PC-3 (cell line): ENCODE measurements at regions not wholly inside any gene's neighbourhood (a gene's known extent, or its start where the extent isn't known, plus 50 kb on each side); places are given as distances from the start of the nearest gene placed in this dataset.

ENCODE experiments used
- ATAC-seq: fragments of 200-7000 bp; cut with Tn5 transposase; 2 replicates; pipeline ENCODE4 v1.9.1; 2020; ENCODE audit warnings: mild to moderate bottlenecking, moderate library complexity
- BruUV-seq: library from RNA; stranded (reverse); fragments of 400-500 nt; replicated peaks from 2 replicates; lab custom pipeline; 2021; lab: Mats Ljungman, UMichigan
- CTCF ChIA-PET: fragments of 300-600 bp; sonication (Branson Sonifier 250); formaldehyde crosslinking; loops from one replicate; lab custom pipeline; 2022; ENCODE audit warnings: antibody characterized with exemption; lab: Charles Lee
- POLR2A ChIA-PET: fragments of 300-600 bp; sonication (Branson Sonifier 250); formaldehyde crosslinking; loops from one replicate; lab custom pipeline; 2022; ENCODE audit warnings: antibody characterized with exemption; ENCODE audit not compliant: unreplicated experiment; lab: Charles Lee
- DNase-seq: peaks from one replicate; pipeline ENCODE4 v3.0.0-alpha.2; 2015
- H2AFZ ChIP-seq: fragments of 300-600 bp; sonication (generic); 2 replicates; pipeline ENCODE4 v1.6.0; 2016; ENCODE audit warnings: antibody characterized with exemption, low read length
- H3F3A ChIP-seq: fragments of 300-600 bp; sonication (generic); one replicate; pipeline ENCODE4 v1.6.0; 2017; ENCODE audit warnings: antibody characterized with exemption, low read length, control low read depth, mild to moderate bottlenecking; ENCODE audit not compliant: unreplicated experiment
- H3K27ac ChIP-seq: fragments of 300-600 bp; sonication (generic); 2 replicates; pipeline ENCODE4 v1.5.1; 2016; ENCODE audit warnings: mild to moderate bottlenecking, low read length
- H3K27me3 ChIP-seq: fragments of 300-600 bp; sonication (generic); 2 replicates; pipeline ENCODE4 v1.6.1; 2016; ENCODE audit warnings: low read length, mixed read lengths
- H3K36me3 ChIP-seq: fragments of 300-600 bp; sonication (generic); 2 replicates; pipeline ENCODE4 v1.6.1; 2016; ENCODE audit warnings: low read depth, mixed run types, low read length, mixed read lengths
- H3K4me1 ChIP-seq: fragments of 300-600 bp; sonication (generic); 2 replicates; pipeline ENCODE4 v1.5.1; 2016; ENCODE audit warnings: low read length; ENCODE audit not compliant: insufficient read depth
- H3K4me2 ChIP-seq: fragments of 300-600 bp; sonication (generic); 2 replicates; pipeline ENCODE4 v1.6.0; 2016; ENCODE audit warnings: low read length
- H3K4me3 ChIP-seq: fragments of 300-600 bp; sonication (generic); 2 replicates; pipeline ENCODE4 v1.5.1; 2016; ENCODE audit warnings: mild to moderate bottlenecking, low read length, mixed read lengths
- H3K79me2 ChIP-seq: fragments of 300-600 bp; sonication (generic); 2 replicates; pipeline ENCODE4 v1.6.1; 2017; ENCODE audit warnings: low read length, mixed read lengths
- H3K9ac ChIP-seq: fragments of 300-600 bp; sonication (generic); 2 replicates; pipeline ENCODE4 v1.6.0; 2016; ENCODE audit warnings: mild to moderate bottlenecking, low read length
- H3K9me2 ChIP-seq: fragments of 300-600 bp; sonication (generic); replicated peaks from 2 replicates; pipeline ENCODE4 v1.6.1; 2016; ENCODE audit warnings: mixed run types, low read length, mixed read lengths
- H3K9me3 ChIP-seq: fragments of 300-600 bp; sonication (generic); 2 replicates; pipeline ENCODE4 v1.6.1; 2016; ENCODE audit warnings: low read length, mixed read lengths
- H4K20me1 ChIP-seq: fragments of 300-600 bp; sonication (generic); 2 replicates; pipeline ENCODE4 v1.6.1; 2016; ENCODE audit warnings: low read length, mixed read lengths
- CTCF ChIP-seq: fragments of 300-600 bp; sonication (generic); conservative IDR thresholded peaks from 2 replicates; pipeline ENCODE4 v1.5.1; 2017; ENCODE audit warnings: antibody characterized with exemption, low read depth, mild to moderate bottlenecking, low read length
- EZH2 ChIP-seq: fragments of 300-600 bp; sonication (generic); IDR thresholded peaks from one replicate; pipeline ENCODE4 v1.6.1; 2017; ENCODE audit warnings: antibody characterized with exemption, mild to moderate bottlenecking, low read length; ENCODE audit not compliant: unreplicated experiment
- EZH2phosphoT487 ChIP-seq: fragments of 300-600 bp; sonication (generic); IDR thresholded peaks from 2 replicates; pipeline ENCODE4 v1.6.1; 2018; ENCODE audit warnings: mild to moderate bottlenecking, antibody characterized with exemption, low read length, borderline replicate concordance
- intact Hi-C: fragments of 100-400 bp; cut with micrococcal nuclease; formaldehyde crosslinking; loops from 2 replicates; pipeline ENCODE4 v1.9.0; 2023

GRCh38 chr4:155038459-155038858 lies 170.0 kb upstream of the NPY2R start:
- no TSS peak for BruUV-seq
- TF ChIP-seq EZH2phosphoT487 = no peak
- no peak for TF ChIP-seq CTCF
- TF ChIP-seq EZH2 = no peak
- Histone ChIP-seq H3K27ac (no peak overlapping the region), H2AFZ (no peak overlapping the region), H3F3A (no peaks in the 10 kb centered on the region), H3K9ac (no peak overlapping the region), H3K9me3 (no peaks in the 10 kb centered on the region), H3K36me3 (no peaks in the 10 kb centered on the region), H3K79me2 (no peaks in the 10 kb centered on the region), H3K4me1 (no peaks in the 10 kb centered on the region), H3K4me3 (no peak overlapping the region), H4K20me1 (no peaks in the 10 kb centered on the region), H3K4me2 (no peak overlapping the region), H3K27me3 (no peaks in the 10 kb centered on the region), H3K9me2 (no peaks in the 10 kb centered on the region)
- ChIA-PET CTCF (no interaction called here), POLR2A (no interaction called here)
- no peak for DNase-seq
- ATAC-seq = no peak
- intact Hi-C loops = no loop called here

DNA sequence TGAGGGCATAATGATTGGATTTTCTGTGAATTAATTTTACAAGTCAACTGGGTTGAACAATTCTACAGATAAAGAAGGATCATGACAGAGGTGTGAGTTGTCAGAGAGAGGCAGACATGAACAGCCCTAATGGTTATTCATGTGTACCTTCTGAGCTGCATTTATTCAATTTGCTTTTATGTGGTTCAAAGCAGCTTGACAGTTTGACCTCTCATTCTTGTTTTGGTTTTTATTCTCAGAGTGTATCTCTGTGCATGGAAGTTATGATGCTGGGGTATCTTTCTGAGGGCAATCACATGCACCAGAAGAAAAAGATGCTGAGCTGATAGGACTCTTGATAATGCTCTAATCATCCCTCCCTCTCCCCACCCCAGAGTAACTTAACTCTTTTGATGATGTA lies 169.3 kb upstream of the NPY2R start:
- ChIA-PET CTCF (no interaction called here), POLR2A (no interaction called here)
- Histone ChIP-seq H3K9me2 (no peaks in the 10 kb centered on the region), H3K4me2 (no peak overlapping the region), H3K4me3 (no peak overlapping the region), H3F3A (no peaks in the 10 kb centered on the region), H3K36me3 (no peaks in the 10 kb centered on the region), H3K79me2 (no peaks in the 10 kb centered on the region), H3K27ac (no peak overlapping the region), H3K4me1 (no peaks in the 10 kb centered on the region), H3K9ac (no peak overlapping the region), H3K27me3 (no peaks in the 10 kb centered on the region), H2AFZ (no peak overlapping the region), H4K20me1 (no peaks in the 10 kb centered on the region), H3K9me3 (no peaks in the 10 kb centered on the region)
- ATAC-seq (no peak), DNase-seq (no peak)
- intact Hi-C loops = no loop called here
- BruUV-seq = no TSS peak
- TF ChIP-seq EZH2phosphoT487 (no peak), EZH2 (no peak), CTCF (no peak)

GRCh38 chr4:155040031-155040430 lies 168.4 kb upstream of the NPY2R start:
- DNase-seq = no peak
- BruUV-seq = no TSS peak
- ChIA-PET POLR2A (no interaction called here), CTCF (no interaction called here)
- no peaks in the 10 kb centered on the region for H3K9me2 ChIP-seq
- no peaks in the 10 kb centered on the region for H3F3A ChIP-seq
- intact Hi-C loops = no loop called here
- no peak overlapping the region for H3K9ac ChIP-seq
- no peaks in the 10 kb centered on the region for H4K20me1 ChIP-seq
- no peak for ATAC-seq
- no peaks in the 10 kb centered on the region for H3K36me3 ChIP-seq
- TF ChIP-seq EZH2 (no peak), CTCF (no peak), EZH2phosphoT487 (no peak)
- no peak overlapping the region for H3K4me2 ChIP-seq
- no peaks in the 10 kb centered on the region for H3K79me2 ChIP-seq
- H3K27ac ChIP-seq = no peak overlapping the region
- no peaks in the 10 kb centered on the region for H3K9me3 ChIP-seq
- no peaks in the 10 kb centered on the region for H3K27me3 ChIP-seq
- H3K4me1 ChIP-seq = no peaks in the 10 kb centered on the region
- H2AFZ ChIP-seq = no peak overlapping the region
- H3K4me3 ChIP-seq = no peak overlapping the region
